GM12878 (cell line): ENCODE measurements at regions not wholly inside any gene's neighbourhood (a gene's known extent, or its start where the extent isn't known, plus 50 kb on each side); places are given as distances from the start of the nearest gene placed in this dataset.

Source experiments
- CTCF ChIP-seq, 3 experiments: IDR thresholded peaks in 2 of 3; conservative IDR thresholded peaks in 1 of 3; 2 replicates each; pipeline ENCODE4 v1.5.1; 2011; ENCODE audit warnings: low read depth in 3 of 3, low read length in 3 of 3, mild to moderate bottlenecking in 3 of 3, control low read depth in 2 of 3, moderate library complexity in 2 of 3, inconsistent platforms in 1 of 3, mixed read lengths in 1 of 3; ENCODE audit not compliant: control insufficient read depth in 2 of 3, insufficient read depth in 1 of 3; ENCODE audit errors: extremely low read depth in 1 of 3
- FOXM1 ChIP-seq: IDR thresholded peaks from 2 replicates; pipeline ENCODE4 v1.6.1; 2012; ENCODE audit warnings: low read depth, mild to moderate bottlenecking, inconsistent platforms, low read length, moderate library complexity
- NFYA ChIP-seq: IDR thresholded peaks from 2 replicates; pipeline ENCODE4 v1.6.1; 2011; ENCODE audit warnings: low read depth, mild to moderate bottlenecking, low read length, improper control_type of control experiment, borderline replicate concordance
- POLR2AphosphoS5 ChIP-seq: IDR thresholded peaks from 2 replicates; pipeline ENCODE4 v1.6.1; 2011; ENCODE audit warnings: mild to moderate bottlenecking, low read length, inconsistent platforms
- TCF7 ChIP-seq: IDR thresholded peaks from 2 replicates; pipeline ENCODE4 v1.6.1; 2014; ENCODE audit warnings: antibody characterized with exemption, borderline replicate concordance
- TF ChIP-seq, protein P1 (sequence below): IDR thresholded peaks from 2 replicates; pipeline ENCODE4 v1.6.1; 2012; ENCODE audit warnings: low read depth, low read length, improper control_type of control experiment

- TF ChIP-seq CTCF (IDR thresholded peaks at IDR 0.05 in 2 of 3, conservative IDR thresholded peaks at IDR 0.05 in 1 of 3; ENCODE audit: control insufficient read depth in 2 of 3, extremely low read depth in 1 of 3, insufficient read depth in 1 of 3, low read depth in 3 of 3, low read length in 3 of 3) (no peak), TCF7 (no peak), NFYA (no peak), POLR2AphosphoS5 (no peak), FOXM1 (no peak)
- TF ChIP-seq, protein P1, sequence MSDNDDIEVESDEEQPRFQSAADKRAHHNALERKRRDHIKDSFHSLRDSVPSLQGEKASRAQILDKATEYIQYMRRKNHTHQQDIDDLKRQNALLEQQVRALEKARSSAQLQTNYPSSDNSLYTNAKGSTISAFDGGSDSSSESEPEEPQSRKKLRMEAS = no peak
Measured at GRCh38 chr11:92317222-92317621, 92.6 kb downstream of the FAT3 start.
